OCI-LY7 (cell line): ENCODE measurements at regions not wholly inside any gene's neighbourhood (a gene's known extent, or its start where the extent isn't known, plus 50 kb on each side); places are given as distances from the start of the nearest gene placed in this dataset.
"Not testable (repeated sequence)": the region's sequence is repeated elsewhere in the genome, so short reads cannot be mapped to it uniquely, and the experiment has no call there.

Experiments
- EZH2phosphoT487 ChIP-seq: fragments of 200-600 bp; sonication (generic); IDR thresholded peaks from 2 replicates; pipeline ENCODE4 v1.6.1; 2018; ENCODE audit warnings: low read depth, borderline replicate concordance, mild to moderate bottlenecking, mixed run types, antibody characterized with exemption, low read length, moderate library complexity, mixed read lengths
- TF ChIP-seq, protein P1 (sequence below): fragments of 200-600 bp; sonication (generic); conservative IDR thresholded peaks from 2 replicates; pipeline ENCODE4 v1.5.1; 2014; ENCODE audit warnings: mild to moderate bottlenecking, antibody characterized with exemption, low read length, moderate library complexity, mixed read lengths

DNA sequence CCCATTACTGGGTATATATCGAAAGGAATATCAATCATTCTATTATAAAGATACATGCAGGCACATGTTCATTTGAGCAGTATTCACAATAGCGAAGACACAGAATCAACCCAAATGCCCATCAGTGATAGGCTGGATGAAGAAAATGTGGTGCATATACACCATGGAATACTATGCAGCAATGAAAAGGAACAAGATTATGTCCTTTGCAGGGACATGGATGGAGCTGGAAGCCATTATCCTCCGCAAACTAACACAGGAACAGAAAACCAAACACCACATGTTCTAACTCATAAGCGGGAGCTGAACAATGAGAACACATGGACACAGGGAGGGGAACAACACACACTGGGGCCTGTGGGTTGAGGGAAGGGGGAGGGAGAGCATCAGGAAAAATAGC, 434.3 kb downstream of the BUD13 start:
- TF ChIP-seq, protein P1, sequence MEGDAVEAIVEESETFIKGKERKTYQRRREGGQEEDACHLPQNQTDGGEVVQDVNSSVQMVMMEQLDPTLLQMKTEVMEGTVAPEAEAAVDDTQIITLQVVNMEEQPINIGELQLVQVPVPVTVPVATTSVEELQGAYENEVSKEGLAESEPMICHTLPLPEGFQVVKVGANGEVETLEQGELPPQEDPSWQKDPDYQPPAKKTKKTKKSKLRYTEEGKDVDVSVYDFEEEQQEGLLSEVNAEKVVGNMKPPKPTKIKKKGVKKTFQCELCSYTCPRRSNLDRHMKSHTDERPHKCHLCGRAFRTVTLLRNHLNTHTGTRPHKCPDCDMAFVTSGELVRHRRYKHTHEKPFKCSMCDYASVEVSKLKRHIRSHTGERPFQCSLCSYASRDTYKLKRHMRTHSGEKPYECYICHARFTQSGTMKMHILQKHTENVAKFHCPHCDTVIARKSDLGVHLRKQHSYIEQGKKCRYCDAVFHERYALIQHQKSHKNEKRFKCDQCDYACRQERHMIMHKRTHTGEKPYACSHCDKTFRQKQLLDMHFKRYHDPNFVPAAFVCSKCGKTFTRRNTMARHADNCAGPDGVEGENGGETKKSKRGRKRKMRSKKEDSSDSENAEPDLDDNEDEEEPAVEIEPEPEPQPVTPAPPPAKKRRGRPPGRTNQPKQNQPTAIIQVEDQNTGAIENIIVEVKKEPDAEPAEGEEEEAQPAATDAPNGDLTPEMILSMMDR, result not testable (repeated sequence)
- TF ChIP-seq EZH2phosphoT487, result not testable (repeated sequence)
